ENCODE measurements at regions not wholly inside any gene's neighbourhood (a gene's known extent, or its start where the extent isn't known, plus 50 kb on each side); places are given as distances from the start of the nearest gene placed in this dataset.
A peak's percentile ranks its signal among the peaks of the same experiment; 100 is the strongest.

DNA sequence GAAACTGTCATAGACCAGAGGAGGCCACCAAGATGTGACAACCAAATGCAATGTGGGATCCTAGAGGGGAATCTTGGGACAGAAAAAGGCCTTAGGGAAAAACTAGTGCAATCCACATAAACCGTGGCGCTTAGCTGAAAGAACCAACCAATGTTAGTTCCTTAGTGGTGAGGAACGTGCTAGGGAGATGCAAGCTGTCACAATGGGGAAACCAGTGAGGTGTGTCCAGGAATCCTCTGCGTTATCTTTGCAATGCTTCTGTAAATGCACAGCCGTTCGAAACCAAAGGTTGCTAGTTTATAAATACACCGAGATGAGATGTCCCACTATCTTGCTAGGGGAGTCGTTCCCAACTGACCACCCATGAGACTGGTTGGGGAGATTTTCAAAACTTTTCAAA lies 157.0 kb upstream of the ID2 start:
- DNase-seq, result no peak

DNA sequence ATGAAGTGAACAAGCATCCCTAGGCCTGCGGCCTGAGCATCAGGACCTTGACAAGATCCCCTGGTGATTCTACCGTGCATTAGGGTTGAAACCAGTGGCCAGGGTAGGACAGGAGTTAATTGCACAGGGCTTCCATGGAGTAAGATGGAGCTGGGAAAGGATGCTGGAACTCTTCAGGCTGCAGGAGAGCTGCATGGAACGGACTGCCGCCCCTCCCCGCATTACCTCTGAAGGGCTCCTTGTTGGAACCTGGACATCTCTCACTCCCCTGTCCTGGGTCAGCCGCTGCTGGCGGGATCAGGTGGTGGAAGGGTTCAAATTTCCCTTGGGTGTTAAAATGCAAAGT lies 156.6 kb upstream of the ID2 start:
- no peak for DNase-seq

DNA sequence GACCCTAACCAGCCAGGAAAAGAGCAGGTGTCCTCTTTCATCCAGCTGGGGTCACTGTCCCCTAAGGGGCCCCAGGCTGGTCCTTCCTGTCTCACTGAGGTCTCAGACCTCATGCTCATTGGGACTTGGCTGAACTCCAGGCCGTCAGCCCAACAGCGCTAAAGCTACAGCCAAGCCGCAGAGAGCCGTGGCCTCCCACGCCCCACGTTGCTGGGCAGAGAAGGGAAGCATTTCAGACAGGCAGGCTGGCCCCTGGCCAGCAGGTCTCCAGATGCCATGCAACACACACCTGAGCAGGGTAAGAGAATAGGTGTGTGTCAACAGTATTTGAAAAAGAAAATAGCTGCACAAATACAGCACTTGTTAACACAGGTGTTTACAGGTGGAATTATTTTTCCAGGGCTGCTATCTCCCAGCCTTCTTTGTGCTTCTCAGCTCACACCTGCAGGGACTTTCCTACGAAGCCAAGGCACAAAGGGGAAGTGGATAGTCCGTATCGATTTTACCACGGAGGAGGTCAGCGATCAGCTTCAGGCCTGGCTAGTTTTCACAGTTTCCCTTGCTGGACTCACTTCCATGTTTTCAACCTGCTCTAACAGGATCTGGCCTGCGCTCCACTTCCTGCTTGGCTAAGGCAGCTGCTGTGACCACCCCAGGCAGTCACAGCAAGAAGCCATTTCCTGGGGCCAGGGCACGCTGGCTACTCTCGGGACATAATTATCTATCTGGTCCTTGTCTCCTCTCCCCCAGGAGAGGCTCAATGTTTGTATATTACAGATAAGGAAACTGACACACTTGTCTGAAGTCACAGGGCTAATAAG lies 156.1 kb upstream of the ID2 start:
- DNase-seq, result peak; percentile 100

DNA sequence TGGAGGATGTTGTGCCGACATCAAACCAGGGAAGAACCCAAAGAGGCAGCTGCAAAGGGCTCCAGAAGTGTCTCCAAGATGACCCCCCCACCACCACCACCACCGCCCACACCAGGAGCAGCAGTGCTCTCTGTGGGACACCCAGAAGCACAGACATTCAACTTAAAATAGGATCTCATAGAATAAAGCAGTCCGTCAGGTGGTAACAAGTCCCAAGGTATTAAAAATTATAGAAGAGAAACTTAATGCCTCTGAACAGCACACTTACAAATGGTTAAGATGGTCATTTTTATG lies 155.5 kb upstream of the ID2 start:
- DNase-seq, result no peak

DNA sequence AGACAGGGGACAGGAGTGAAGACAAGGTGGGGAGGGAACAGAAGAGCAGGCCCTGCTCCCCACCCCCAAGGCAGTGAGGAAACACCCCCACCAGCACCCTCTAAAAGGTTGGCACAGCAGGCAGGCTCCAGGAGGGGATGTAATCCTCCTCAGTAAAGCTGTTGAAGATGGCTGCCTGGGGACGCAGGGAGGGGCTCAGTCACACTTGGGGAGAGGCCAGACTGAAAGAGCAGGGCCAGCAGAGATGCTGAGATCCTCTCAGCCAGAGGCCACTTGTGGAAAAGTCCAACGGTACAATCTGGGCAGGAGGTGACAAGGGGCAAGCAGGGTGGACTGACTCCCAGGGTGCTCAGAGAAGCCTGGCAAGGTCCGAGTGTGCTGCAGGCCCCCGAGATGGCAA lies 154.8 kb upstream of the ID2 start:
- DNase-seq, result no peak

DNA sequence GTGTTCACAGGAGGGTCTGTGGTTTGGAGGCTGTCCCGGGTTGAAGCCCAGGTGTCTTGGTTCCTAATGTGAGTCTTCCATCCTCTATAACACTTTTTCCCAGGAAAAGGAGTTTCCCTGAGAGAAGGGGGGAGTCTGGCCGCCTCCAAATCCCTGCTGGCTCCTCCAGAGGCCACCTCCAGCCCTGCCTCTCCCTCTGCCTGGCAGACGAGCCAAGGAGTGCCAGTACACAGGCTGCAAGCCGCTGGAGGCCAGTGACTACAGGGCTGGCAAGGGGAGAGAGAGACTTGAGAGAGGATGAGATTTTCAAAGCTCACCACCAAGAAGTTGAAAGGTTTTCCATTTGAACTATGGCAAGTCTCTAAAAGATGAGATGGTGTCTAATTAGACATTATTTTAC lies 154.2 kb upstream of the ID2 start:
- DNase-seq, result no peak

DNA sequence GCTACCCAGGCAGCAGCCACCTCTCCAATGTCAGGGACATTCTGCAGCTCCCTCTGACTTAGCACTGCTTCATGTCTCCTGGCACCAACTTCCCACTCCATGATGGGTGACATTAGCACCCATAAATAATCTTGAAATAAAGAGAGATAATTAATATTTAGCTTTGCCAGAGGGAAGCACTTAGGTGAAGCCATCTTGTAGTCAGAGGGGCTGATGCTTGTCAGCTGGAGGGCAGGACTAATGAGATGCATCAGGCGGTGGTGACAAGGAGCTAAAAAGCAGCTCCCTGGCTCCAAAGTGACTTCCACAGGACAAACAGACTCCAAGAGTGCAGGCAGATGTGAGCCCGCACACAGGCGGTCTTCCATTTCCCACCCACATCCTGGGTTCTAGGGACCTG lies 153.0 kb upstream of the ID2 start:
- DNase-seq, result no peak

DNA sequence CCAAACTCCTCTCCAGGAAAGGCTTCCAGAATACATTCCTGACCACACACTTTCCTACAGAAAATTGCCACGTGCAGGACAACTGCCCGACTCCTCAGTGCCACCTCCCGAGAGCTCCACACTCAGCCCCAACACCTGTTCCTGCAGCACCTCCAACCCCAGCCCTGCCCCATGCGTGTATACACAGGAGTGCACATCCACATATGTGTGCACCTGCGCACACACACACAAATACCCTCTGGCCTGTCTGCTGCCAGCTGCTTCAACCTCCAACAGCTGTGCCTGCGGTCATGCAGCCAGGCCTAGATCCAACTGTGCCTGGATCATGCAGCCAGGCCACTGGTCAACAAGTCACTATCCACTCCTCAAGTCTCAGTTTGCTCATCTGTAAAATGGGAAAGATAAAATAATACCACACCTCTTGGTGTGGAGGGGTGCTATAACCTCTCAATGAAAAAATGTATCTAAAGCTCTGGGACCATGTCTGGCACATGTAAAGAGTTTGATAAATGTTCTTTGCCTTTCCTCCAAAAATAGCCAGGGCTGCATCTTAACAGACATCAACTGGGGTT lies 152.1 kb upstream of the ID2 start:
- no peak for DNase-seq

DNA sequence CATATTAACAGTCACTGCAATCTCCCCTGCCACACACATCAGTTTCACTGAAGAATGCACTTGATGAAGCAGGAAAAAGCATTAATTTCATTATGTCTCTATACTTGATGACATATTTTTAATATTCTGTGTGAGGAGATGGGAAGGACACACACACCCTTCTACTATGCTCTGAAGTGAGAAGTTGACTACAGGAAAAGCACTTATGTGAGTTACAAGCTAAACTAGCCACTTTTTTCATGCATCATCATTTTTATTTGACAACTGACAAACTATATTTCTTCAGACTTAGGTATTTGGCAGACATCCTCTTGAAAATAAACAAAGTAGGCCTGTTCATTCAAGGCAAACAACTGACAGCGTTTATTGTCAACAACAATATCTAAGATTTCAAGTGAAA lies 150.4 kb upstream of the ID2 start:
- no peak for DNase-seq

DNA sequence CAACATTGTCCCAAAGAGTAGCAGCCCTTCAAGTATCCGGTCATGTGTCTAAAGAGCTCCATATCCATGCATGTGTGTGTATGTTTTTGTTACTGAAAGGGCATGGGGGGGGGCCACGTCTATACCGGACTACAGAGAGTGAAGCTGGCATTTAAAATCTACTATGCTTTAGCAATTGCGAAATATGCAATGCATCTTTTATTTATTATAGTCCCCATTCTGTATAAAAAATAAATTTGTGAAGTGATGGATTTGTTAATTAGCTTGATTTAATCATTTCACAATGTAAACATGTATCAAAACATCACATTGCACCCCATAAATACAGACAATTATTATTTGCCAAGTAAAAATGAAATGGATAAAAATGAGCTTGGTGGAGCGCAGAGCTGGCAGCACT lies 149.4 kb upstream of the ID2 start:
- no peak for DNase-seq

DNA sequence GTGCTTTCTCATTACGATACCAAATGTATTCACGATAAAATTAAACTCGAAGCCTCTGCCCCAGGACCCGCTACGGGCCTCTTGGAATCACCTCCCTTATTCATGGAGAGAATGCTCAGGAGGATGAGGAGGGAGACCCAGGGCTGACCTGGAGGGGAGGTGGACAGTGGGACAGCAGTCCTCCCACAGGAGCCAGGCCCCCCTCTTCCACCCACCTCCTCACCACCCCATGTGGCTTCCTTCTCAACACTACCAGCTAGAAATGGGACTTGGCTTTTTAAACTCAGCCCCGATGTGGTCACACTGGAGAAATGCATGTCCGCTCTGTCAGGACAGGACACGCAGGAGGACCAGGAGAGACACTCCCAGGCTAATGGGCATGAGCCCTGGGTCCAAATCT lies 147.9 kb upstream of the ID2 start:
- no peak for DNase-seq

DNA sequence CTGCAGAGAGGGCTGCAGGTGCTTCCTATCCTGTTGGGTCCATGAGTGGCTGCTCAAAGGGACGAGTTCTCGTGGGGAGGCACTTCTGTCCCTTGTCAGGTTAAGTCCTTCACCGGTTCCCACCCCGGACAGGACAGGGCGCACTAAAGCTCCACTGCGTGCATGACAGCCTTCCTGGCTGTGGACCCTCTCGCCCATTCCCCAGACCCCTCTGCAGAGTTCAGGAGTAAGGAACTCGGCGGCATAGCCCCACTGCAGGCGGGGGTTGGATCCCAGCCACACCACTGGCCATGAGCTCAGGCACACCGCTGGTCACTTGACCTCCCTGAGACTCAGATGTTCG lies 147.5 kb upstream of the ID2 start:
- DNase-seq, result no peak

DNA sequence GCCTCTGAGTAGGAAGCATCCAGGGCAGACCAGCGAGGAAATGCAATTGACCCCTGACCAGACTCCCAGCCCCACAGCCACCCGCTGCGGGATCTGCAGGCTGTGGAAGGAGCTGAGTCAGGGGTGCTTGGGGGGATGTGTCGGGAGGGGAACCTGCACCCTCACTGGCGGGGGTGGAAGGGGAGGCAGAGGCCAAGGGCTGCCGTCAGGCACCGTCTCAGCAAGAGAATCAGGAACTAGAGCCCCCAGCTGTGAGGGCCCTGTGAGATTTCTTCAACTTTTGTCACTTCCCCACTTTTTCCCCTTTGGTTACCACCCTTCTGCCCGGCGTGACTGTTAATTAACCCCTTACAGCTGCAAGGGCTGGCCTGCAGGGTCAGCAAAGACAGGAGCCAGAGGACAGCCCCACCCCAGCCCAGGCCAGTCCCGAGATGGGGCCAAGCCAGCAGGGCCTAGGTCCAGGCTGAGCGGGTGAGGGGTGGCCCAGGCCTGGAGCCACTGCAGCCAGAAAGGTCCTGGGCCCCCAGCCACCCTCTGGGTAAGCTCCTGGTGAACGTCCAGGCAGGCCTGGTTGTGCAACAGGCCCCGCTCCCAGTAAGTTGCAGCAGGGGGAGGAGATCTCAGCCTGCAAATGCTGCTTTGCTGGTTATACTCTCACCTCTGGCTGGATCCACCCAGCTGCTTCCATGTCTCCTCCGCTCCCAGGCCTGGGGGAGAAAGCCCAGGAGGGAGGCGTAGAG lies 147.0 kb upstream of the ID2 start:
- no peak for DNase-seq

DNA sequence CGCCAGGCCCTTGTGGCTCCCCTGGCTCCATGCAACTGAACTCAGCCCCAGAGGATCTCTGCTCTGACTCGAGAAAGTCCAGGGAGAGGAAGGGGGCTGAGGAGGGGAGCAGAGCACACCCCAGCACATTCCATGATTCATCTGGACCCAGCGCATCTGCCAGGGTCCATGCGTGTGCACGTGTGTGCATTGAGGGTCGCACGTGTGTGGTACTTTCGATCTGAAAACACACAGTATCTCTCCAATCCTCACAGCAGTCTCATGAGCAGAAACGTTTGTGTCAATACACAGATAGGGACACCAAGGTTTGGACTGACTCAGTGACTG lies 146.4 kb upstream of the ID2 start:
- no peak for DNase-seq

DNA sequence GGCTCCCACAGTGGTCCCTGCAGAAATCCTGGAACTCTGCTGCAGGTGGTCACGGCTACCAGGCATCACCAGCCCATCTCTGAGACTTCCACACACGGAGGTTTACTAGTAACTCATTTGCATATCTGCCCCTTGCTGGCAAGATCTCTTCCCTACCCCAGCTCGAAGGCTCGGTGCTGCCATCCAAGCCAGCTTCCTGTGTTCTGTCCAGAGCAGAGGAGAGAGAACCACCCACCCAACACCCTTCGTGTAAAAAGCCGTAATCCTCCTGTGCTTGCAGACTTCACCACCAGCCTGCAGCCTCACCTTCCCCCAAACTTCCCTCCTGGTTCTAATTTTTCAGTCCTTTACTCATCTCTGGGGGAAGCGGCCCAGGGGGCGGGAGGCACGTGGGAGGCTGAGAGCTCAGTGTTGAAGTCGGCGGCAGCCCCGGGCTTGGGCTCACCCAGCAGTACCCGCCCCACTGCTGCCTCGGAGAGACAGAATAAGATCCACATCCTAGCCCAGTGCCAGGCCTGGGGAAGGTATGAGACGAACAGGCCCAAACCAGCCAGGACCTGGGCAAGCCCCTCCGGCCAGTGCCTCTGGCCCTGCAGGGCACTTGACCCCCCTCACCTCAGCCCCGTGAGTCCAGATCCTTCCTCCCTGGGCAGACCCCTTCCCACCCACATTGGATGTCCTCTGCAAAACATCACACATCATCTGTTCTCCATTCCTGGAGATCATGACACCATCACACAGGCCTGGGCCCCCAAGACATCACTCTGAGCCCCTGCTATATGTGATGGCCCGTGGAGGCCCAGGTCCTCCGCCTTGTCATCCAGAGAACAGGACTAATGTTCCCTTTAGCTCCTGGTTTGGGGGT lies 145.8 kb upstream of the ID2 start:
- DNase-seq, result no peak

DNA sequence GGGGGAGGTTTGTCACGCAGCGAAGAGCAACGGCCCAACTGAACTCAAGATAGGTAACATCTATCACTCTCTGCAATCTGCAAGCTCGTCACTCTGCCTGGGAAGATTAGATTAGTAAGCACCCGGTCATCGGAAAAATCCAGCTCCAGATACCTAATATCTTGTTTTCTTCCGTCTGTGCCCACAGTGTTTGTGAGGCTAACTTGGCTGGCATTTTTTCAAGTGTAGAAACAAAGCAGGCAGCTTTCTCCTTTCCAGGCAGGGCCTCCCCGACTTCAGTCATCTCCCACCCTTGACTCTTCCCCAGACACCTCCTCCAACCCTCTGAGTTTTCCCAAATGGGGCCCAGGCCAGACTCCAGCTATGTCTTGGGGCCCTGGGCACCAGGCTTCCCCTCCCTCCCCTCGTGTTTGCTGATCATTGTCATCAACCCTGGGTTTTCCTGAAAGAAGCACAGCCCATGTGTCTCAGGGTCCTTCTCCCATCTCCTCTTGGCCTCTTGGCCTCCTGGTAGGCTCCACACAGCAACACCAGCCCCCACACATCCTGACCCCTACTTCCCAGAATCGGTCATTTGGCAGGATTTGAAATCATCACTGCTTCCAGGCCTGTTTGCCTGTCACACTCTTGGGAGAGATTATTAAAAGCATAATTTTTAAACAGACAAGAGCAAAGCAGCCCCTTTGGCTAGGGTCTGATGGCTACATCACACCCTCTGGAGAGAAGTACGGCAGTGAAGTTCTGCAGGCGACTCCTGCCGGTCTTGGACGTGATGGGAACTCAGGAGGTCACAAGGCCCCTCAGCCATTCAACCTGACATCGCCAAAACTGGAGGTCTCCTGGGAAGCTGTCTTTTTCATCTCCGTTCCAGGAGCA lies 144.9 kb upstream of the ID2 start:
- DNase-seq, result no peak

DNA sequence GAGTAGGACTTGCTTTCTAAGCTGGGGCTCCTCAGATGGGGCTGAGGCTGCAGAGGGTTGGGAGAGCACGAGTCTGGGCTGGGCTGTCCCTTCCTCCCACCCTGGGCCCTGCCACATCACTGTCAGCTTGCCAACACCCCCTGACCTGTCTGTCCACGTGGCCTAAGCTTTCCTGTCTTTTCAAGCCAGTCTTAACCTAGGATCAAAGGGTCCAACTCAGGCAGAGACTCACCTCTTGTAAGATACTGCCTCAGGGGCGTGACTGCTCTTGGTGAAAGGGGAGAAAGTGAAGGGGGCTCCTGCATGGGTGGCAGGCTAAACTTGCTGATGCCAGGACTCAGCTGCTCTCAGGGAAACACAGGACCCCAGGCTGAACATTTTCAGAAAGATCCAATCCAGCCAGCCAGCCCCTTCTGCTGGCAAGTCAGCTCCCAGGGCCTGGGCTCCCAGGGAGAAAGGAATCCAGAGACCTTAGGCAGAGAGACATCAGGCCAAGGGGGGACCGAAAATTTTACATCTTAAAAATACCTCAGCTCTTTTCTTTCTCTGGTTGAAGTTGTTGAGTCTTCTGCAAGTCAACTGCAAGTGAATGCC lies 144.2 kb upstream of the ID2 start:
- DNase-seq, result no peak

DNA sequence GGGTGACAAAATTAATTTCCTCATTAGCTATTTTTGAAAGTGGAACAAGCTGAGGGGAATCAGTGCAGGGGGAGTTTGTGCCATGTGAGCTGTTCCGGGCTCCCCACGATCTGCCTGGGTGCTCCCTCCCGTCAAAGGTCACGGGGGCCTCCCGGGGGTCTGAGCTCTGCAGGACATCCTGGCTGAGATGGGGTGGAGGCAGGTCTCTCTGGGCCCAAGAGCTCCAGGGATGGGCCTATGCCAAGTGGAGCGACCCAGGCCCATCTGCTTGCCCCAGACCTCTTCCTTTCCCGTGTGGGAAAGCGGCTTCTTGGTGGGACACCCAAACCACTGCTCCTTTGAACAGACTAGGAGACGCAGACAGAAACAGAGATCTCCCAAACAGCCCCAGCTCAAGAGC lies 143.3 kb upstream of the ID2 start:
- no peak for DNase-seq

DNA sequence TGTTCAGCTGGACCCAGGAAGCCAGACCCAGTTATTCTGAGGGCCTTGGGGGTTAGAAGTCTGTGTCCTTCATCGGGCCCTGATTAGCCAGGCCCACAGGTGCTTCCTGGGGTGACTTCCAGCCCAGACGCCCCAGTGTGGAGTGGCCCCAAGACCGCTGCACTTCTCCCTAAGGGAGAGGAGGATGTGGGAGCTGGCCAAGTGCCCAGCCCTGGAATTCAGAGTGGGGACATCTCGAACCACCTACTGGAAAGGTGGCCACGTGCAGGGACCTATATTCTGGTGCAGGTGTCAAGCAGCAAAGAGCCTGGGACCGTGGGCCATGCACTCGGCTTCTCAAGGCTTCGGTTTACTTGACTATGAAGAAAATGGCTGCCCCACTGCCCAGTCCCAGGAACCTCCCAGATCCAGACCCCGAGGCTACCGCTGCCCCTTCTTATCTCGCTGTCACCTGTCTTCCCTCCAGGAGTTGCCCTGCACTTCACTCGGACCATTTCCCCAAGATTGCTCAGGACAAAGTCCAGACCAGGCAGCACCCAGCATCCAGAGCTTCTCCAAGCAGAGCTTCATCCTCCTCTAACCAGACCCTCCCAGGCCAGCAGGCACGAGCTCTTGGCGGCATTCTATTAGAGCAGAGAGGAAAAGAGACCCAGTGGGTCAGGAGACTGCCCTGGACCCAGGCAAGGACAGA lies 142.8 kb upstream of the ID2 start:
- DNase-seq, result no peak

DNA sequence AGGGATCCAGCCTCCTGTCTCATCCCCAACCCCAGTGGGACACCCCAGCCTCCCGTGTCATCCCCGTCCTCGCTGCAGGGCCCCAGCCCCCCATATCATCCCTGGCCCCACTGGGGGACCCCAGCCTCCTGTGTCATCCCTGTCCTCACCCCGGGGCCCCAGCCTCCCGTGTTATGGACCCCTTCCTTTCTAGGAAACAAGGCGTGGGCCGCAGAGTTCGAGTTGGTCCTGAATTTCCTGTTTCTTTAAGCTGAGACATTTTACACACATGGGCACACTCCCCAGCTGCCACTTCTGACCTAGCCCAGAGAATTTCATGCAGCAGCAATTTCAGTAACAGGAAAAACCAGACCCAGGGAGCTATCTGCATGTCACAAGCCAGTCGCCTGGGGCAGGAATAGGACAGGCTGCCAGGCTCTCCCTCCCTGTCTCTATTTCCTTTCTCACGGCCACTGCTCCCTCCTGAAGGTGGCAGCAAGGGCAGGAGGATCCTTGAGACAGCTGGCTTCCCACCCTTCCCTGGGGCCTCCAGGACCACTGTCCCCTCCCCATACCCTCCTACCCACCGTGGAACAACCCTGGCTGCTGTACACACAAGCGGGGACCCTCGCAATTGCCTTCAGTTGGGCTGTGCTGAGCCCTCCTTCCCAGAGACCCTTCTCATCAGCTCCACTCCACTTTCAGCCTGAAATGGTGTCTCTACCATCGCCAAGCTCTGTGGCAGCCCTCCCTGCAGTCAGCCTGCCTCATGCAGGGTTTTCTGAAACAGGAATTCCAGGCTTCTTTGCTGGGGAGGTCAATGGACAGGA lies 141.9 kb upstream of the ID2 start:
- no peak for DNase-seq

DNA sequence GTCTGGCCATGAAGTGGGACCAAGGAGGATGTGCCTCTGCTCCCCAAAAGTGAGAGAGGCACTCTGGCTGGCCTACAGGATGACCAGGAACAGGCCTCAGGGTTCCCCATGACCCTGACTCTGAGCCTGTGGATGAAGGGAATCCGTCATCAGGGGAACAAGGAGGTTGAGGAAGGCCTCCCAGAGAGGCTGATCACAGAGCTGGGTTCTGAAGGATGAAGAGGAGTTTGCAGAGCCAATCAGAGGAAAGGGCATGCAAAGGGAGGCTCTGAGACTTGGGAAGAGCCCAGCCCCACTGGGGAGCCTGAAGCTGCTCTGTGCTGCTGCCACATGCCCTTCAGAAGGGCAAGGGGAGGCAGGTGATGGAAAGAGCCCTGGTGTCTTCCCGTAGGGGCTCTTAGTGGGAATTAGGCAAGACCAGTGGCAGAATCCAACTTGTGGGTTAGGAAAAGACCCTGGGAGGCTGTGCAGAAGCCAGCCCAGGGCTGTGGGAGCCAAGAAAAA lies 141.3 kb upstream of the ID2 start:
- DNase-seq, result no peak
